Naive thymus-derived CD4-positive, alpha-beta T cell (primary cell): ENCODE measurements at regions not wholly inside any gene's neighbourhood (a gene's known extent, or its start where the extent isn't known, plus 50 kb on each side); places are given as distances from the start of the nearest gene placed in this dataset.

Experiments used
- ATAC-seq: fragments of 150-1000 bp; cut with Tn5 transposase; 2 replicates; pipeline ENCODE4 v1.10.0; 2021; ENCODE audit warnings: mild to moderate bottlenecking, moderate library complexity
- CTCF ChIA-PET: fragments of 350-600 bp; sonication (Branson Sonifier 250); formaldehyde crosslinking; loops from one replicate; lab custom pipeline; 2021; ENCODE audit warnings: antibody characterized with exemption; lab: Charles Lee
- POLR2A ChIA-PET: fragments of 350-600 bp; sonication (Branson Sonifier 250); formaldehyde crosslinking; loops from one replicate; lab custom pipeline; 2021; ENCODE audit warnings: antibody characterized with exemption, inconsistent platforms; lab: Charles Lee
- DNase-seq, 9 donors: peaks; one replicate each; pipeline versions ENCODE4 v3.0.0 to v3.0.0-alpha.2; 2020 to 2022; ENCODE audit warnings: mixed read lengths in 1 of 9
- H3K27ac ChIP-seq: one replicate; pipeline ENCODE4 v1.7.0; 2013; ENCODE audit warnings: mild to moderate bottlenecking, low read depth, low read length, moderate library complexity
- H3K27me3 ChIP-seq, 2 donors: one replicate each; pipeline ENCODE4 v1.7.0; 2013; ENCODE audit warnings: low read length in 2 of 2, mild to moderate bottlenecking in 2 of 2, moderate library complexity in 2 of 2; ENCODE audit not compliant: control insufficient read depth in 2 of 2, insufficient read depth in 2 of 2
- H3K36me3 ChIP-seq, 3 experiments: 1 replicate in 2 of 3; 2 replicates in 1 of 3; pipeline ENCODE4 v1.7.0; 2013; ENCODE audit warnings: low read length in 3 of 3, mild to moderate bottlenecking in 3 of 3, moderate library complexity in 1 of 3; ENCODE audit not compliant: insufficient read depth in 3 of 3, control insufficient read depth in 2 of 3
- H3K4me1 ChIP-seq, 2 donors: one replicate each; pipeline ENCODE4 v1.7.0; 2013; ENCODE audit warnings: low read length in 2 of 2, mild to moderate bottlenecking in 2 of 2, moderate library complexity in 1 of 2; ENCODE audit not compliant: control insufficient read depth in 2 of 2, insufficient read depth in 2 of 2
- H3K4me3 ChIP-seq: 2 replicates; pipeline ENCODE4 v1.7.0; 2013; ENCODE audit warnings: mild to moderate bottlenecking, low read length
- H3K9me3 ChIP-seq, 3 experiments: 1 replicate in 2 of 3; 2 replicates in 1 of 3; pipeline ENCODE4 v1.7.0; 2013; ENCODE audit warnings: low read length in 3 of 3; ENCODE audit not compliant: control insufficient read depth in 2 of 3
- H3K27ac Mint-ChIP-seq, 9 donors: one replicate each; pipeline ENCODE4 v1.8.0; 2020 to 2022; ENCODE audit warnings: mixed read lengths in 9 of 9, mild to moderate bottlenecking in 8 of 9, moderate library complexity in 5 of 9, inconsistent platforms in 2 of 9
- H3K27me3 Mint-ChIP-seq, 5 donors: one replicate each; pipeline ENCODE4 v1.8.0; 2021 to 2022; ENCODE audit warnings: mixed read lengths in 5 of 5, mild to moderate bottlenecking in 1 of 5
- H3K36me3 Mint-ChIP-seq, 5 donors: one replicate each; pipeline ENCODE4 v1.8.0; 2020 to 2022; ENCODE audit warnings: mixed read lengths in 5 of 5, mild to moderate bottlenecking in 3 of 5, inconsistent platforms in 1 of 5
- H3K4me1 Mint-ChIP-seq, 7 donors: one replicate each; pipeline ENCODE4 v1.8.0; 2020 to 2022; ENCODE audit warnings: mixed read lengths in 7 of 7, mild to moderate bottlenecking in 3 of 7, inconsistent platforms in 1 of 7
- H3K4me3 Mint-ChIP-seq, 10 donors: one replicate each; pipeline ENCODE4 v1.8.0; 2020 to 2022; ENCODE audit warnings: mild to moderate bottlenecking in 10 of 10, mixed read lengths in 10 of 10, moderate library complexity in 6 of 10, inconsistent platforms in 2 of 10
- H3K9me3 Mint-ChIP-seq, 11 donors: one replicate each; pipeline ENCODE4 v1.8.0; 2020 to 2022; ENCODE audit warnings: mixed read lengths in 11 of 11, mild to moderate bottlenecking in 4 of 11, inconsistent platforms in 1 of 11, moderate library complexity in 1 of 11
- intact Hi-C, 2 donors: fragments of 100-400 bp; cut with micrococcal nuclease; formaldehyde crosslinking; loops; one replicate each; pipeline ENCODE4 v1.15.1; 2023

- H3K36me3 ChIP-seq, result no peaks in the 10 kb centered on the region
- ATAC-seq, result no peak
- H3K4me3 ChIP-seq, result no peak overlapping the region
- H3K9me3 ChIP-seq, result no peaks in the 10 kb centered on the region
- Mint-ChIP-seq H3K4me1 (no peaks in the 10 kb centered on the region), H3K27ac (no peak overlapping the region), H3K9me3 (peaks cover 0 to 2% (median 0%) of the 10 kb centered on the region in 11 donors), H3K27me3 (peaks cover 0 to 9% (median 7%) of the 10 kb centered on the region in 5 donors), H3K36me3 (peaks cover 0 to 3% (median 0%) of the 10 kb centered on the region in 5 donors), H3K4me3 (no peak overlapping the region)
- no peaks in the 10 kb centered on the region for H3K4me1 ChIP-seq
- intact Hi-C loops, result no loop called here
- DNase-seq, result no peak
- no peak overlapping the region for H3K27ac ChIP-seq
- no peaks in the 10 kb centered on the region for H3K27me3 ChIP-seq
- ChIA-PET POLR2A (no interaction called here), CTCF (no interaction called here)
Observed at GRCh38 chr16:47920709-47921108, 235.1 kb downstream of the ABCC12 start.

- H3K9me3 ChIP-seq, result no peaks in the 10 kb centered on the region
- peaks cover 0 to 13% (median 4%) of the 10 kb centered on the region in 5 donors for H3K27me3 Mint-ChIP-seq
Observed at GRCh38 chr16:47917118-47917517, 238.7 kb downstream of the ABCC12 start.

GRCh38 chr16:47916266-47916665 lies 239.5 kb downstream of the ABCC12 start:
- POLR2A ChIA-PET, result no interaction called here
- Histone ChIP-seq H3K36me3 (no peaks in the 10 kb centered on the region), H3K4me1 (no peaks in the 10 kb centered on the region), H3K4me3 (no peak overlapping the region), H3K27ac (no peak overlapping the region), H3K27me3 (no peaks in the 10 kb centered on the region), H3K9me3 (no peaks in the 10 kb centered on the region)
- H3K27ac Mint-ChIP-seq, result no peak overlapping the region
- H3K4me1 Mint-ChIP-seq, result peaks cover 0 to 2% (median 0%) of the 10 kb centered on the region in 7 donors
- intact Hi-C loops, result no loop called here
- H3K4me3 Mint-ChIP-seq, result no peak overlapping the region
- peaks cover 0 to 12% (median 5%) of the 10 kb centered on the region in 11 donors for H3K9me3 Mint-ChIP-seq
- no peak for DNase-seq
- CTCF ChIA-PET, result no interaction called here
- peaks cover 0 to 3% (median 0%) of the 10 kb centered on the region in 5 donors for H3K36me3 Mint-ChIP-seq
- peaks cover 0 to 13% (median under 1%) of the 10 kb centered on the region in 5 donors for H3K27me3 Mint-ChIP-seq
- no peak for ATAC-seq

More at GRCh38 chr16:47917118-47917517, 238.7 kb downstream of the ABCC12 start:
- H3K27ac ChIP-seq, result no peak overlapping the region
- H3K4me3 ChIP-seq, result no peak overlapping the region
- POLR2A ChIA-PET, result no interaction called here
- no peaks in the 10 kb centered on the region for H3K4me1 ChIP-seq
- CTCF ChIA-PET, result no interaction called here
- H3K27ac Mint-ChIP-seq, result no peak overlapping the region
- peaks cover 0 to 3% (median 0%) of the 10 kb centered on the region in 5 donors for H3K36me3 Mint-ChIP-seq
- intact Hi-C loops, result no loop called here
- no peaks in the 10 kb centered on the region for H3K36me3 ChIP-seq
- H3K4me1 Mint-ChIP-seq, result peaks cover 0 to 2% (median 0%) of the 10 kb centered on the region in 7 donors
- DNase-seq, result no peak
- H3K4me3 Mint-ChIP-seq, result no peak overlapping the region
- peaks cover 0 to 12% (median 5%) of the 10 kb centered on the region in 11 donors for H3K9me3 Mint-ChIP-seq
- ATAC-seq, result no peak
- no peaks in the 10 kb centered on the region for H3K27me3 ChIP-seq

- Histone ChIP-seq H3K36me3 (no peaks in the 10 kb centered on the region), H3K27me3 (no peaks in the 10 kb centered on the region), H3K27ac (no peak overlapping the region), H3K4me1 (no peaks in the 10 kb centered on the region), H3K4me3 (no peak overlapping the region), H3K9me3 (no peaks in the 10 kb centered on the region)
- ATAC-seq (no peak), DNase-seq (no peak)
- H3K27ac Mint-ChIP-seq, result no peak overlapping the region
- H3K27me3 Mint-ChIP-seq, result peaks cover 0 to 10% (median 4%) of the 10 kb centered on the region in 5 donors
- ChIA-PET POLR2A (no interaction called here), CTCF (no interaction called here)
- no peak overlapping the region for H3K4me3 Mint-ChIP-seq
- no peaks in the 10 kb centered on the region for H3K4me1 Mint-ChIP-seq
- intact Hi-C loops, result no loop called here
- H3K9me3 Mint-ChIP-seq, result peaks cover 0 to 19% (median 4%) of the 10 kb centered on the region in 11 donors
- no peaks in the 10 kb centered on the region for H3K36me3 Mint-ChIP-seq
Observed at GRCh38 chr16:47907109-47907508, 248.7 kb downstream of the ABCC12 start.

- intact Hi-C loops, result no loop called here
- no peaks in the 10 kb centered on the region for H3K36me3 Mint-ChIP-seq
- H3K4me3 ChIP-seq, result no peak overlapping the region
- no peaks in the 10 kb centered on the region for H3K9me3 ChIP-seq
- H3K27ac ChIP-seq, result no peak overlapping the region
- DNase-seq, result no peak
- no peak overlapping the region for H3K4me3 Mint-ChIP-seq
- ChIA-PET POLR2A (no interaction called here), CTCF (no interaction called here)
- H3K27me3 ChIP-seq, result no peaks in the 10 kb centered on the region
- H3K9me3 Mint-ChIP-seq, result peaks cover 0 to 14% (median 4%) of the 10 kb centered on the region in 11 donors
- no peaks in the 10 kb centered on the region for H3K36me3 ChIP-seq
- no peaks in the 10 kb centered on the region for H3K4me1 Mint-ChIP-seq
- no peak overlapping the region for H3K27ac Mint-ChIP-seq
- no peaks in the 10 kb centered on the region for H3K4me1 ChIP-seq
- H3K27me3 Mint-ChIP-seq, result peaks cover 0 to 7% (median 4%) of the 10 kb centered on the region in 5 donors
- no peak for ATAC-seq
Observed at GRCh38 chr16:47905771-47906170, 250.0 kb downstream of the ABCC12 start.

GRCh38 chr16:47904691-47905090 lies 251.1 kb downstream of the ABCC12 start:
- no peak for DNase-seq
- Mint-ChIP-seq H3K4me3 (no peak overlapping the region), H3K4me1 (no peaks in the 10 kb centered on the region), H3K27ac (no peak overlapping the region), H3K9me3 (peaks cover 0 to 14% (median 4%) of the 10 kb centered on the region in 11 donors), H3K27me3 (peaks cover 0 to 9% (median 4%) of the 10 kb centered on the region in 5 donors), H3K36me3 (no peaks in the 10 kb centered on the region)
- H3K4me1 ChIP-seq, result no peaks in the 10 kb centered on the region
- ChIA-PET CTCF (no interaction called here), POLR2A (no interaction called here)
- H3K4me3 ChIP-seq, result no peak overlapping the region
- no peaks in the 10 kb centered on the region for H3K36me3 ChIP-seq
- H3K27me3 ChIP-seq, result no peaks in the 10 kb centered on the region
- ATAC-seq, result no peak
- H3K27ac ChIP-seq, result no peak overlapping the region
- no peaks in the 10 kb centered on the region for H3K9me3 ChIP-seq
- intact Hi-C loops, result no loop called here

- H3K36me3 ChIP-seq, result no peaks in the 10 kb centered on the region
- POLR2A ChIA-PET, result no interaction called here
- no peaks in the 10 kb centered on the region for H3K4me1 ChIP-seq
- CTCF ChIA-PET, result no interaction called here
- ATAC-seq, result no peak
- no peak overlapping the region for H3K27ac Mint-ChIP-seq
- H3K9me3 Mint-ChIP-seq, result peaks cover 0 to 16% (median 7%) of the 10 kb centered on the region in 11 donors
- intact Hi-C loops, result no loop called here
- H3K4me1 Mint-ChIP-seq, result no peaks in the 10 kb centered on the region
- no peak overlapping the region for H3K4me3 Mint-ChIP-seq
- peaks cover 0 to 6% (median 0%) of the 10 kb centered on the region in 5 donors for H3K27me3 Mint-ChIP-seq
- DNase-seq, result no peak
- no peak overlapping the region for H3K27ac ChIP-seq
- no peak overlapping the region for H3K4me3 ChIP-seq
- H3K27me3 ChIP-seq, result no peaks in the 10 kb centered on the region
- H3K36me3 Mint-ChIP-seq, result no peaks in the 10 kb centered on the region
- H3K9me3 ChIP-seq, result no peaks in the 10 kb centered on the region
Observed at GRCh38 chr16:47903470-47903869, 252.3 kb downstream of the ABCC12 start.
